ENCODE measurements at regions not wholly inside any gene's neighbourhood (a gene's known extent, or its start where the extent isn't known, plus 50 kb on each side); places are given as distances from the start of the nearest gene placed in this dataset.

DNA sequence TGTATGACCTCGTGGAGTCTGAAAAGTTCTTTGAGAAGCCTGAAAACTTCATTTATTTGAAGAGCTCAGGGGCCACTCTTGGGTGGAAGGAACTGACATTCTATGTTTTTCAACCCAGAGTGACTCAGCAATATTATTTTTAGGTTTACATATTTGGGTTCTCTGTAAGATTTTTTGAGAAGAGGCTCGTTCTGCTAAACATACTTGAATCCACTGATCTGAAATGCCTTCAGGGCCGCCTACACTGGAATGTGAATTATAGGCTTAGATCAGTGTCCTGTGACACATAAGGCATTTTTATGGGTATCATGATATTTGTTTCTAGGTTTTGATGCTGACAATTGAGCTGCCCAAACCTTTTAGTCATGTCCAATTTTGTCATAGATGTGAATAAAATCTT is 86.2 kb downstream of the PSAT1 start:
- no peak overlapping the region for H3K4me3 ChIP-seq (ENCODE audit: low read depth, low read length)
- peak; percentile 16 for DNase-seq (ENCODE audit: low read depth)
- TF ChIP-seq CTCF (IDR thresholded peaks at IDR 0.05; ENCODE audit: insufficient read depth, low read depth, low read length): no peak

DNA sequence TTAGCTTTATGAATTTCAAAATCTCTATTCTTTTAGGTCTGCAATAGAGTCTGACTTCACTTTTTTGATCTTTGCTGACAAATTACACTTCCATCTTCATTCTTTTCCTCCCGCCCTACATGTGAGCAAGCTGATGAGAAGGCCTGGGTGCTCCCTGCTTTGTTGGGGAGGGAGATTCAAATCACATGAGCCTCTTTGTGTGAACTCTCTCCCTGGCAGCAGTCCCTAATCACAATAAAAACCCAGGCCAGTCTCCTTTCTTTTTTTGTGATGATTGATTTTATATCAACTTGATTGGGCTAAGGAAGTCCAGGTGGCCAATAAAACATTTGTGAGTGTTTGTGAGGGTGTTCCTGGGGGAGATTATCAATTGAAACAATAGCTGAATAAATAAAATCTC is 89.4 kb downstream of the PSAT1 start:
- no peak overlapping the region for H3K4me3 ChIP-seq (ENCODE audit: low read depth, low read length)

DNA sequence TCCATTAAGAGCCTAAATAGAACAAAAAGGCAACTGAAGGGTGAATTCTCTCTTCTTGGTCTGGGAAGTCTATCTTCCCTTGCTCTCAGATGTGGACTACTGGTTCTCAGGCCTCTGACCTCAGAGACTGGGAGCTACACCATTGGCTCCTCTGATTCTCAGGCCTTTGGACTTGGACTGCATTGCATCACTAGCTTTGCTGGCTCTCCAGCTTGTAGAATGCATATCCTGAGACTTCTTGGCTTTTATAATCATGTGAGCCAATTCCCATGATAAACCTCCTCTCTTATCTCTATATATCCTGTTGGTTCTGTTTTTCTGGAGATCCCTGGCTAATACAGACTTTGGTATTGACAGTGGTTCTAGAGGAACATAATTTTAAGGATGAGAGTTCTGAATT is 89.8 kb downstream of the PSAT1 start:
- no peak overlapping the region for H3K4me3 ChIP-seq (ENCODE audit: low read depth, low read length)
- no peak for DNase-seq (ENCODE audit: low read depth)
- TF ChIP-seq CTCF (IDR thresholded peaks at IDR 0.05; ENCODE audit: insufficient read depth, low read depth, low read length): no peak

More for the DNA sequence above, 89.4 kb downstream of the PSAT1 start:
- no peak for TF ChIP-seq CTCF (IDR thresholded peaks at IDR 0.05; ENCODE audit: insufficient read depth, low read depth, low read length)
- DNase-seq (ENCODE audit: low read depth): no peak

DNA sequence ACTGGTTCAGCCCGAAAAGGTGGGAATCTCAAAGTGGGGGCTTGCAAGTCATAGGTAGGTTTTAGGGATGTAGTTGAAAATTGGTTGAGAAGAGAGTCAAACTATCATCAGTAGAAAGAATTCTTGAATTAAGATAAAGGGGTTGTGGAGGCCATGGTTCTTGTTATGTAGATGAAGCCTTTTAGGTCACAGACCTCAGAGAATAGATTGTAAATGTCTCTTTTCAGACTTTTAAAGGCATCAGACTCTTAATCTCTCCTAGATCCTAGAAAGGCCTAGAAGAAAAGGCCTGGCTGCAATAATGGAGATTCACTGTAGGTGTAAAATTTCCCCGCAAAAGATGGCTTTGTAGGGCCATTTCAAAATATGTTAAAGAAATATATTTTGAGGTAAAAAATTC is 96.4 kb downstream of the PSAT1 start:
- no peak for TF ChIP-seq CTCF (IDR thresholded peaks at IDR 0.05; ENCODE audit: insufficient read depth, low read depth, low read length)
- no peak for DNase-seq (ENCODE audit: low read depth)
- H3K4me3 ChIP-seq (ENCODE audit: low read depth, low read length): no peak overlapping the region

GRCh38 chr9:78393932-78394331 is 97.0 kb downstream of the PSAT1 start:
- no peak for DNase-seq (ENCODE audit: low read depth)
- H3K4me3 ChIP-seq (ENCODE audit: low read depth, low read length): no peak overlapping the region
- TF ChIP-seq CTCF (IDR thresholded peaks at IDR 0.05; ENCODE audit: insufficient read depth, low read depth, low read length): no peak

GRCh38 chr9:78396087-78396486 is 99.2 kb downstream of the PSAT1 start:
- H3K4me3 ChIP-seq (ENCODE audit: low read depth, low read length): no peak overlapping the region
- no peak for DNase-seq (ENCODE audit: low read depth)
- no peak for TF ChIP-seq CTCF (IDR thresholded peaks at IDR 0.05; ENCODE audit: insufficient read depth, low read depth, low read length)

- no peak for DNase-seq (ENCODE audit: low read depth)
- TF ChIP-seq CTCF (IDR thresholded peaks at IDR 0.05; ENCODE audit: insufficient read depth, low read depth, low read length): no peak
- no peak overlapping the region for H3K4me3 ChIP-seq (ENCODE audit: low read depth, low read length)
Measured at GRCh38 chr9:78397045-78397444, 100.1 kb downstream of the PSAT1 start.

Measured in fibroblast of villous mesenchyme (primary cell).